Stomach (tissue), 4 donors: ENCODE measurements at regions not wholly inside any gene's neighbourhood (a gene's known extent, or its start where the extent isn't known, plus 50 kb on each side); places are given as distances from the start of the nearest gene placed in this dataset.

Experiments
- CTCF ChIP-seq, 7 experiments: fragments of 450-650 bp in 4 of 7; fragments of 200-600 bp in 3 of 7; sonication (generic) in 3 of 7; IDR thresholded peaks; one replicate each; pipeline ENCODE4 v1.5.1; 2016 to 2019; ENCODE audit warnings: antibody characterized with exemption in 7 of 7, control low read depth in 2 of 7, mild to moderate bottlenecking in 1 of 7
- EP300 ChIP-seq: sonication (generic); formaldehyde crosslinking; IDR thresholded peaks from one replicate; pipeline ENCODE4 v1.6.1; 2017; ENCODE audit warnings: antibody characterized with exemption
- POLR2A ChIP-seq, 4 donors: fragments of 450-650 bp; IDR thresholded peaks; one replicate each; pipeline ENCODE4 v1.6.1; 2016; ENCODE audit warnings: antibody characterized with exemption in 4 of 4, control low read depth in 2 of 4, mild to moderate bottlenecking in 1 of 4, moderate library complexity in 1 of 4
- POLR2AphosphoS5 ChIP-seq, 3 donors: sonication (generic); formaldehyde crosslinking; IDR thresholded peaks; one replicate each; pipeline ENCODE4 v1.6.1; 2016; ENCODE audit warnings: antibody characterized with exemption in 3 of 3

GRCh38 chr10:131430716-131431412 lies 119.3 kb upstream of the TCERG1L start:
- TF ChIP-seq POLR2A (IDR thresholded peaks at IDR 0.05) (no peak), CTCF (IDR thresholded peaks at IDR 0.05) (no peak), POLR2AphosphoS5 (IDR thresholded peaks at IDR 0.05) (no peak), EP300 (no peak)
